ENCODE measurements at regions not wholly inside any gene's neighbourhood (a gene's known extent, or its start where the extent isn't known, plus 50 kb on each side); places are given as distances from the start of the nearest gene placed in this dataset.

DNA sequence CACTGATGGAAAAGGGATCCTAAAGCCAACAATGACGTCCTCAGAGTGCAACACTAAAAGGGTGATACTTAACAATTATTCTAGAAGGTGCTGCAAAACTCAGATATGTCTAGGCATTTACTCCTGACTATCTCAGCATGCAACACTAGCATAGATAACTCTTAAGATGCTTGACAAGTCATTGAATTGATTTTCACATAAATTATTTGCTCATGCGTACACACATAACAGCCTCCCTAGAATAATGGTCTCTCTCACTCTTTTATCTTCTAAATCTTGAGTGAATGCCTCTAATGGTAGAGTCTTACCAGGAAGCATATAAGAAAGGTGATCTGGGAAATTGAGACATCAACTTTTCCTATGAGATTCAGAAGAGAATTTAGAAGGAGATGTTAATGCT is 1283.7 kb downstream of the MRPL39 start:
- no peak for DNase-seq (ENCODE audit: low read depth, low spot score)
- H3K27ac ChIP-seq, result no peak overlapping the region

DNA sequence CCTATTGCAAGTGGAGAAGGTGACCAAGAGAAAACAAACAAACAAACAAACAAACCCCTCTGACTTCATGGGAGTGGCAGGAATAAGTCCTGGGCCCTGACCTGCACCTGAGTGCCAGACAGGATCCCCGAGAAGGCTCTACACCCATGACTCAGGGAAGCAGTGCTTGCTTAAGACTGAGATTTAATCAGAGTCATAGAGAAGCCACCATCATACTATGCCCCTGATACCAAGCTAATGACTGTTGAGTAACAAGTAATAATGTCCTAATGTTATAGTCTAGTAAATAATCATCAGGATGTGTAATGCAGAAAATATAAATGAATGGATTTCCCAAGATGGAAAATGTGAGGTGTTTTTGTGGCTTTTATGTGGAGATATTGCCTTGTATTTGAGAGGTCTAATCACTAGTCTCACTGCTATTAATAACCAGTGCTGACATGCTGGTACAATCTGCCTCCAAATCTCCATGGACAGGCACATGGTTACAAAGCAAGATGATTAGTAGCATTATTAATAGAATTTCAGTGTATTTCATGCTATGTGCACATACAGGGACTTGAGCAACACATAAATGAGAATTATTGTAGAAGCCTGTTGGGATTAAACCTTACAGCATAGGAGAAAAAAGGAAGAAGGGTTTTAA is 1290.9 kb downstream of the MRPL39 start:
- no peak for DNase-seq (ENCODE audit: low read depth, low spot score)
- no peak overlapping the region for H3K27ac ChIP-seq

- no peak overlapping the region for H3K27ac ChIP-seq
- DNase-seq (ENCODE audit: low read depth, low spot score), result no peak
Observed at GRCh38 chr21:24310788-24311187, 1296.5 kb downstream of the MRPL39 start.

DNA sequence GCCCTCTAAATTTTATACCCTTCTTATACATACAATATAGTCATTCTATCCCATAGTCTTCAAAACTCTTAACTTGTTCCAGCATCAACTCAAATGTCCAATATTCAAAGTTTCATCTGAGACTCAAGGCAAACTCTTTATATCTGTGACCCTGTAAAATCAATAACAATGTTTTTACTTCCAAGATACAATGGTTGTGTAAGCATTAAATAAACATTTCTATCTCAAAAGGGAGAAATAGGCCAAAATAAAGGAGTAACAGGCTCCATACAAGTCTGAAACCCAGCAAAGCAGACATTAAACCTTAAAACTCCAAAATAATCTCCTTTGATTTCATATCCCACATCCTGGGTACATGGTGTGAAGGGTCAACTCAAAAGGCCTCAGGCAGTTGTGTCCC is 1299.1 kb downstream of the MRPL39 start:
- no peak for DNase-seq (ENCODE audit: low read depth, low spot score)
- no peak overlapping the region for H3K27ac ChIP-seq

GRCh38 chr21:24302400-24302799 is 1304.9 kb downstream of the MRPL39 start:
- DNase-seq (ENCODE audit: low read depth, low spot score), result no peak
- no peak overlapping the region for H3K27ac ChIP-seq

DNA sequence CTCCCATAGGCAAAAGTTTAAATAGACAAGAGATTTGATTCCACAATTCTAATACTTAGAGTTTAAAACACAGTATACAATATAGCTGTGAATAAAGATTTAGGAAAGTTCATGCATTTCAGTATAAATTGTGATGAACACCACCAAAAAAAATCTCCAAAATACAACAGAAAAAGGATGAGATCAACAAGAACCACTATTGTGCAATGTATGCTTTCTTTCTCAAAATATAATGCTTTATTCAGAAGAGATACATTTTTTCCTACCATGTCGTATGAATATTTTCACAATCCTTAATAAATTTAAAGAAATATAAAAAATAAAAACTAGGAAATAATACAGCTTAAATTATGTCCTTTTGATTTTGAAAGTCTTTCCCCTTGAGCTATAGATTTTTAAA is 1309.2 kb downstream of the MRPL39 start:
- no peak overlapping the region for H3K27ac ChIP-seq
- no peak for DNase-seq (ENCODE audit: low read depth, low spot score)

DNA sequence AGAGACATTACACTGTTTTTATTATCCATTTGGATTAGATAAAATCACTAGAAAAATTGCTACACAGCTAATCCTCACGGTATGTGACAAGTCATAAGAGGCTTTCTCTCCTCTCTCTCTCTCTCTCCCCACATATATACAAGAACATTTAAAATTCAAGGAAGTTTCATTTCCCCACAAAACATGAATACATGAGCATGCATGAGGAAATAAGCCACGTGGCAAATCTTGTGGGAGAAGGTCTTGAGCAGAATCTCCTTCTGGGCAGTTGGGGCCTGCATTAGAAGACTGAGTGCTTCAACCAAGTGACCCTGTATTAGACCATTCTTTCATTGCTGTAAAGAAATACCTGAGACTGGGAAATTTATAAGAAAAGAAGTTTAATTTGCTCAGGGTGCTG is 1313.1 kb downstream of the MRPL39 start:
- no peak overlapping the region for H3K27ac ChIP-seq
- no peak for DNase-seq (ENCODE audit: low read depth, low spot score)

DNA sequence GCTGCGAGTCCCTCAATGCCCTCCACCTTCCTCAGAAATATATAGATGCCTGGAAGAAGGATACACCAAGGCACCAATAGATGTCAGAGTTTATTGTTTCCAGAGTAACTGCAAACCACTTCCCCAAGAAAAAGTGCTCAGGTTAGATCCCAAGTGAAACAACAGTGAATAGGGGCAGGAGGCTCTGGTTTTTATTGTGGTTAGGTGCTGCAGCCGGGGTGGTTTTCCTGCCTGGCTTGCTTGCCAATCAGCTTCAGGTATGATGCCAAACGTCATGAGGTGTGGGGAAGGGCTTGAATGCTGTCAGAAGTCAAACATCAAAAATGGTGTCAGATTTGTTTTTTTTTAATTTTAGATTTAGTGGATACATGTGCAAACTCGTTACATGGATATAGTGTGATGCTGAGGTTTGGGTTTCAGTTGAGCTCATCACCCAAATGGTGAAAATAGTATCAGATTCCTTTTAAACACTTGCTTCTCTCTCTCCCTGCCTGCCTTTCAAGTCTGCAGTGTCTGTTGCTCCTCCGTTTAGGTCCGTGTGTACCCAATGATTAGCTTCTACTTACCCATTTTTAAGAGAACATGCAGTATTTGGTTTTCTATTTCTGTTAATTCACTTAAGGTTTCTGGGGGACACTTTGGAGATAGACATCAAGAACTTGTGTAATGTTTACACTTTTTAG is 1317.0 kb downstream of the MRPL39 start:
- no peak for DNase-seq (ENCODE audit: low read depth, low spot score)

GRCh38 chr21:24289539-24289938 is 1317.7 kb downstream of the MRPL39 start:
- no peak overlapping the region for H3K27ac ChIP-seq
- DNase-seq (ENCODE audit: low read depth, low spot score), result no peak

More for the DNA sequence above, 1317.0 kb downstream of the MRPL39 start:
- no peak overlapping the region for H3K27ac ChIP-seq

- DNase-seq (ENCODE audit: low read depth, low spot score), result no peak
Observed at GRCh38 chr21:24280596-24280995, 1326.7 kb downstream of the MRPL39 start.

DNA sequence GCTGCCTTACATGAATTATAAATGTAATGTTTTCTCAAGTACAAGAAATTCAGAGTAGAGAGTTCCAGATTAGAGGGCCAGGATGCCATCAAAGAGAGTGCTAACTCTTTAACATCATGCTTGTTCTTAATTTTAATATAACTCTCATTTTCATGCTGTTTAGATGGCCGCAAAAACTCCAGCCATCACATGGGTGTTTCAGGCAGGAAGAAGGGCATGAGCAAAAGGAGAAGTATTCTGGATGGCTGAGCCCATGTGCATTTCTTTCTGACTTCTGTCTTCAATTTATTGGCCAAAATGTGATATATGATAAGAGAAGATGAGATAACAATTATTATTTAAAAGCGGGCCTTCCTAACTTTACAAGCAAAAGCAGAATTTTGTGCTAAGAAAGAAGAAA is 1328.6 kb downstream of the MRPL39 start:
- DNase-seq (ENCODE audit: low read depth, low spot score), result no peak

More at GRCh38 chr21:24280596-24280995, 1326.7 kb downstream of the MRPL39 start:
- no peak overlapping the region for H3K27ac ChIP-seq

DNA sequence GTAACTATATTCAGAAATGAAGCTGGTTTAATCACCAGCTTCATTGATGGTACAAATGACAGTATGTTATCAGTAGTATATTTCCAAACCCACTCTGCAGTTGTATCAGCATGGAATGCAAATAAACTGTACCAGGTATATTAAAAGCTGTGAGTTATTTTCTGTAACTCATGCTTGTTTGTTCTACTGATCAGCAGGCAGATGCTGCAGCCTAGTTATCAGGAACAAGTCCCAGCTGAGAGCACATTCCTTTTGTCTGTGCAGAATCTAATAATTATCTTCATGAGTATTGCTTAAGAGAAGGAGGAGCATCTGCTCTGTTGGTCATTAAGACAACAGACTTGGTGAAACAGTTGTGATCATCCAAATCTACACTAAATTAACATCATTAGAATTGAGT is 1331.1 kb downstream of the MRPL39 start:
- no peak overlapping the region for H3K27ac ChIP-seq
- no peak for DNase-seq (ENCODE audit: low read depth, low spot score)

More for the DNA sequence above, 1328.6 kb downstream of the MRPL39 start:
- H3K27ac ChIP-seq, result no peak overlapping the region

DNA sequence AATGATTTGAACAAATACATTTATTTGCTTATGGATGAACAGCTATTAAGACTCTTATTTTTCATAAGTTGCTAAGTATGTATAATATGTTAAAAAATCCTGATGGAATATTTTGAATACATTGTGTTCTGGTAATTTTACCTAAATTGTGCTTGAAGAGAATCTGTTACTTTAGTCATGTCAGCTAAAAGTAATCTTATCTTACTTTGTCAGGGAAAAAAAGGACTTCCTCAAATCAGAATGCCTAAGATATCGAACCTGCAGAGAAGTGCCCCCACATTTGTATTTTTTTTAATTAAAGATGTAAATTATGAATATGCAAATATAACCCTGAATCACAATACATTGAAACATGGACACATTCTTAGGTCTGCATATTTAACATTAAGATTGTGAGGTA is 1331.7 kb downstream of the MRPL39 start:
- DNase-seq (ENCODE audit: low read depth, low spot score), result no peak
- no peak overlapping the region for H3K27ac ChIP-seq

GRCh38 chr21:24272521-24272938 is 1334.8 kb downstream of the MRPL39 start:
- no peak overlapping the region for H3K27ac ChIP-seq
- no peak for DNase-seq (ENCODE audit: low read depth, low spot score)

DNA sequence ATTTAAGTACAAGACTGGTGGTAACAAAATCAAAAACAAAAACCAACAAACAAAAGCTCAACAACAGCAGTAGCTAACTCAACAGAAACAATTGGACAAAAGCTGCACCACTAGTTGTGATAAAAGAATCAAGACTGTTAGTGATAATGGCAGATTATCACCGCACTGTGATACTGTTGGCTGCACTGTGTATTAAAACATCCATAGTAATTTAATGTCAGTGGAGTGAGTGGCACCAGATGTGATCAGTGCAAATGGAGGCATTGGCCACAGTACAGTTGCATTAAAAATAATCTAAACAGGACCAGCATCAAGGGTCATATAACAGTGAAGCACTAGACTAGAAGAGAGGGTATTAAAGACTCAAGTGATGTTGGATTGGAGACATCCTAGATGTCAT is 1341.3 kb downstream of the MRPL39 start:
- H3K27ac ChIP-seq, result no peak overlapping the region
- DNase-seq (ENCODE audit: low read depth, low spot score), result no peak

DNA sequence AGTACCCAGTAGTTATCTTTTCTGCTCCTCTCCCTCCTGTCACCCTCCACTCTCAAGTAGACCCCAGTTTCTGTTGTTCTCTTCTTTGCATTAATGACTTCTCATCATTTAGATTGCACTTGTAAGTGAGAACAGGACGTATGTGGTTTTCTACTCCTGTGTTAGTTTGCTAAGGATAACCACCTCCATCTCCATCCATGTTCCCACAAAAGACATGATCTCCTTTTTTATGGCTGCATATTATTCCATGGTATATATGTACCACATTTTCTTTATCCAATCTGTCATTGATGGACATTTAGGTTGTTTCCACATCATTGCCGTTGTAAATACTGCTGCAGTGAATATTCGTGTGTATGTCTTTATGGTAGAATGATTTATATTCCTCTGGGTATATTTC is 1346.5 kb downstream of the MRPL39 start:
- no peak overlapping the region for H3K27ac ChIP-seq
- DNase-seq (ENCODE audit: low read depth, low spot score), result no peak

DNA sequence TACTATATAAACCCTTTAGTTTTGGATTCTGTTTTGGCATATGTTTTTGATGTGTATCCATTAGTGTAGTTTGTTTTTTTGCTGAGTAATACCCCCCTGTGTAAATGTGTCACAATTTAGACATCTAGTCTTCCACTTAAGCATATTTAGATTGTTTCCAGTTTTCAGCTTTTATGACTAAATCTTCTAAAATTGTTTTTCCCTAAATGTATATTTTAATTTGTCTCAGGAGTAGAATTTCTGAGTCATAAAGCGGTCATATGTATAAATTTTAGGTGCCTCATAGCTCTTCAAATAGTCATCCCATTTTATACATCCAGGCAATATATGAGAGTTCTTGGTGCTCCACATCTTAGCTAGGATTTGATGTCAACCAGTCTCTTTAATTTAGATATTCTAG is 1348.0 kb downstream of the MRPL39 start:
- DNase-seq (ENCODE audit: low read depth, low spot score), result no peak

DNA sequence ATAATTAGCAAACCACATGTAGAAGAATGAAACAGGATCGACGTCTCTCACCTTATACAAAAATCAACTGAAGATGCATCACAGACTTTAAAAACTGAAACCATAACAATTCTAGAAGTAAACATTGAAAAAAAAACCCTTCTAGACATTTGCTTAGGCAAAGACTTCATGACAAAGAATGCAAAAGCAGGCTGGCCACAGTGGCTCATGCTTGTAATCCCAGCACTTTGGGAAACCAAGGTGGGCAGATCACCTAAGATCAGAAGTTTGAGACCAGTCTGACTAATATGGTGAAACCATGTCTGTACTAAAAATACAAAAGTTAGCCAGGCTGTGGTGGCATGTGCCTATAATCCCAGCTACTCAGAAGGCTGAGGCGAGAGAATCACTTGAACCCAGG is 1351.7 kb downstream of the MRPL39 start:
- DNase-seq (ENCODE audit: low read depth, low spot score), result no peak

More for the DNA sequence above, 1348.0 kb downstream of the MRPL39 start:
- no peak overlapping the region for H3K27ac ChIP-seq

DNA sequence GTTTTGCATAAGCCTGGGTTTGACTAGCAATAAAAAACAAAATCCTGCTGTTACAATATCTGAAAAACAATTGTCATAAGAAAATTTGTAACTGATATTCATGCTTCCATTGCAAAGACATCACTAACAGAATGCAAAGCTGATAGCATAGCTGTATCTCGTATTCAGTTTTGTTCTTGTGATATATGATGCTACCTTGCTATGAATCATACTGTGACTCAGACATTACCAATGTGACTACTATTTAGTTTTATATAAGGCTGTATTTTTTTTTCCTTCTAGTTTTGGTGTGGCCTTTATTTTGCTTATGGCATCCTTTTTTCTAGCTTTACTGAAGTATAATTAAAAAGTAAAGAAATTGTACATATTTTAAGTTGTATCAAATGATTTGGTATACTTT is 1381.8 kb downstream of the MRPL39 start:
- DNase-seq (ENCODE audit: low read depth, low spot score), result peak; percentile 0

More for the DNA sequence above, 1351.7 kb downstream of the MRPL39 start:
- H3K27ac ChIP-seq, result no peak overlapping the region

GRCh38 chr21:24224422-24224821 is 1382.9 kb downstream of the MRPL39 start:
- peak; percentile 5 for DNase-seq (ENCODE audit: low read depth, low spot score)
- no peak overlapping the region for H3K27ac ChIP-seq

More for the DNA sequence above, 1381.8 kb downstream of the MRPL39 start:
- H3K27ac ChIP-seq, result no peak overlapping the region

DNA sequence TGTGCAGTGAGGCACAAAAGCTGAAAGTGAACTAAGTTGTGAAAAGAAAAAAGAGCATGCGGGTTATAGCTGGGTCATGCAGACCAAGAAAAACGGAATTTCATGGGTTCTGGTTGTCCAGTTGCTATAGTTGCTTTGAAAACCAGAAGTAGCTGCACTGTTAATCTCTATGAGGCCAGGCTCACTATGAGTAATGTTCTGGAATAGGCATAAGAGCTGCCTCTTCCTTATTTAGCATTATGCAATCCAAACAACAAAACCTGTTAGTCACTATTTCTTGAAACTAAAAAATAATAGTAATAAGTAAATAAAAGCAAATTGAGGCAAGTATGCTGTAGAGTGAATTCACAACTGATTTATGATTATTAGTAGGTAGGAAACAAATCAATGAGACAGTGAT is 1383.7 kb downstream of the MRPL39 start:
- H3K27ac ChIP-seq, result no peak overlapping the region
- peak; percentile 2 for DNase-seq (ENCODE audit: low read depth, low spot score)

DNA sequence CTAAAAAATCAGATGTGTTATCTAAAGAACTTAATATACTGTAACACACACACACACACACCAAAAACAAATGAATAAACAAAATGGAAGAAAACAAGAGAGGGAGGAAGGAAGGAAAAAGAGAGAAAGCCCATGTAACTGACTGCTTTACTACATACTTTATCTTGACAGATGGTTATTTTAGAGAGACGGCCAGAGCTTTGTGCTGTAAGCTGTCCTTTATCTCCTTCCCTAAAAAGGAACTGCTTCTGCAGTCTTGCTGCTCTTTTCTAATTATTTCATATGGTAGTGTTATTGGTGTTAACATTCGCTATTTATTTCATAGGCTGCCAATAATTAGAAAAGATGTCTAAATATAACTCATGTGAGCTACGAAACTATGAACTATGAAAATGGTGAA is 1384.6 kb downstream of the MRPL39 start:
- DNase-seq (ENCODE audit: low read depth, low spot score), result no peak
- no peak overlapping the region for H3K27ac ChIP-seq

Measured in epithelial cell of prostate (primary cell).